ENCODE measurements at regions not wholly inside any gene's neighbourhood (a gene's known extent, or its start where the extent isn't known, plus 50 kb on each side); places are given as distances from the start of the nearest gene placed in this dataset.

GRCh38 chr7:35495844-35496243 is 199.1 kb downstream of the HERPUD2 start:
- TF ChIP-seq EZH2phosphoT487 (conservative IDR thresholded peaks at IDR 0.05; ENCODE audit: low read length), result no peak
- TF ChIP-seq CTCF (IDR thresholded peaks at IDR 0.05; ENCODE audit: insufficient read depth, low read length, poor library complexity, severe bottlenecking), result no peak
- H3K27me3 ChIP-seq (ENCODE audit: low read length), result no peaks in the 10 kb centered on the region

GRCh38 chr7:35495377-35495776 is 199.6 kb downstream of the HERPUD2 start:
- no peak overlapping the region for H3K4me2 ChIP-seq (ENCODE audit: low read depth, low read length, poor library complexity, severe bottlenecking)
- H3K36me3 ChIP-seq (ENCODE audit: low read length), result no peaks in the 10 kb centered on the region
- no peaks in the 10 kb centered on the region for H3K9me2 ChIP-seq (replicated peaks; ENCODE audit: insufficient read depth, low read length)
- no peak overlapping the region for H3K9ac ChIP-seq (ENCODE audit: low read length)
- H3F3A ChIP-seq (ENCODE audit: insufficient read depth), result no peaks in the 10 kb centered on the region
- H3K27me3 ChIP-seq (ENCODE audit: low read length), result no peaks in the 10 kb centered on the region
- H3K9me3 ChIP-seq (ENCODE audit: insufficient read depth, low read length), result no peaks in the 10 kb centered on the region; the same call in 1 of the 2 replicates
- TF ChIP-seq CTCF (IDR thresholded peaks at IDR 0.05; ENCODE audit: insufficient read depth, low read length, poor library complexity, severe bottlenecking), result no peak
- TF ChIP-seq EZH2phosphoT487 (conservative IDR thresholded peaks at IDR 0.05; ENCODE audit: low read length), result no peak
- no peak overlapping the region for H3K27ac ChIP-seq (ENCODE audit: low read depth, low read length)
- no peaks in the 10 kb centered on the region for H4K20me1 ChIP-seq (ENCODE audit: low read depth, low read length)
- H3K4me3 ChIP-seq (ENCODE audit: insufficient read depth, low read length, poor library complexity, severe bottlenecking), result no peak overlapping the region
- no peaks in the 10 kb centered on the region for H3K79me2 ChIP-seq (ENCODE audit: insufficient read depth, low read length)
- H2AFZ ChIP-seq (ENCODE audit: low read depth, low read length, severe bottlenecking), result no peak overlapping the region

More at GRCh38 chr7:35495844-35496243, 199.1 kb downstream of the HERPUD2 start:
- Histone ChIP-seq H3K9me2 (replicated peaks; ENCODE audit: insufficient read depth, low read length) (no peaks in the 10 kb centered on the region), H3K9me3 (ENCODE audit: insufficient read depth, low read length) (no peaks in the 10 kb centered on the region; the same call in 1 of the 2 replicates), H3K9ac (ENCODE audit: low read length) (no peak overlapping the region), H3K79me2 (ENCODE audit: insufficient read depth, low read length) (no peaks in the 10 kb centered on the region), H3K36me3 (ENCODE audit: low read length) (no peaks in the 10 kb centered on the region), H3K4me2 (ENCODE audit: low read depth, low read length, poor library complexity, severe bottlenecking) (no peak overlapping the region), H3F3A (ENCODE audit: insufficient read depth) (no peaks in the 10 kb centered on the region), H3K27ac (ENCODE audit: low read depth, low read length) (no peak overlapping the region), H3K4me3 (ENCODE audit: insufficient read depth, low read length, poor library complexity, severe bottlenecking) (no peak overlapping the region), H4K20me1 (ENCODE audit: low read depth, low read length) (no peaks in the 10 kb centered on the region), H2AFZ (ENCODE audit: low read depth, low read length, severe bottlenecking) (no peak overlapping the region)

GRCh38 chr7:35494407-35494806 is 200.5 kb downstream of the HERPUD2 start:
- Histone ChIP-seq H3K9me2 (replicated peaks; ENCODE audit: insufficient read depth, low read length) (no peaks in the 10 kb centered on the region), H4K20me1 (ENCODE audit: low read depth, low read length) (no peaks in the 10 kb centered on the region), H3K79me2 (ENCODE audit: insufficient read depth, low read length) (no peaks in the 10 kb centered on the region), H3K9me3 (ENCODE audit: insufficient read depth, low read length) (no peaks in the 10 kb centered on the region; the same call in 1 of the 2 replicates), H3K27me3 (ENCODE audit: low read length) (no peaks in the 10 kb centered on the region), H3K36me3 (ENCODE audit: low read length) (no peaks in the 10 kb centered on the region), H3F3A (ENCODE audit: insufficient read depth) (no peaks in the 10 kb centered on the region), H3K27ac (ENCODE audit: low read depth, low read length) (no peak overlapping the region), H3K4me2 (ENCODE audit: low read depth, low read length, poor library complexity, severe bottlenecking) (no peak overlapping the region), H2AFZ (ENCODE audit: low read depth, low read length, severe bottlenecking) (no peak overlapping the region), H3K9ac (ENCODE audit: low read length) (no peak overlapping the region), H3K4me3 (ENCODE audit: insufficient read depth, low read length, poor library complexity, severe bottlenecking) (no peak overlapping the region)
- TF ChIP-seq CTCF (IDR thresholded peaks at IDR 0.05; ENCODE audit: insufficient read depth, low read length, poor library complexity, severe bottlenecking) (no peak), EZH2phosphoT487 (conservative IDR thresholded peaks at IDR 0.05; ENCODE audit: low read length) (no peak)

Measured in SU-DHL-6 (cell line).